ENCODE measurements at regions not wholly inside any gene's neighbourhood (a gene's known extent, or its start where the extent isn't known, plus 50 kb on each side); places are given as distances from the start of the nearest gene placed in this dataset.

- no peaks in the 10 kb centered on the region for H3K27me3 ChIP-seq (ENCODE audit: control insufficient read depth in 4 of 4, insufficient read depth in 4 of 4, low read length in 3 of 4)
- no peak overlapping the region for H3K4me3 ChIP-seq (ENCODE audit: low read depth in 1 of 3, low read length in 3 of 3)
- H3K36me3 ChIP-seq (ENCODE audit: control insufficient read depth in 4 of 4, insufficient read depth in 3 of 4, low read depth in 1 of 4, low read length in 3 of 4) = no peaks in the 10 kb centered on the region
- H3K9ac ChIP-seq (ENCODE audit: low read depth in 1 of 2, low read length in 2 of 2) = no peak overlapping the region
- H3K27ac ChIP-seq (ENCODE audit: low read depth in 1 of 2, low read length in 2 of 2) = no peak overlapping the region
- no peaks in the 10 kb centered on the region for H3K4me1 ChIP-seq (ENCODE audit: control insufficient read depth in 4 of 4, insufficient read depth in 4 of 4, low read length in 3 of 4)
- no peaks in the 10 kb centered on the region for H3K9me3 ChIP-seq (ENCODE audit: control insufficient read depth in 4 of 4, low read length in 3 of 4)
- no peak for DNase-seq (ENCODE audit: low spot score)
- no peak for TF ChIP-seq EGR1 (IDR thresholded peaks at IDR 0.05; ENCODE audit: low read depth in 2 of 2)
- TF ChIP-seq YY1 (IDR thresholded peaks at IDR 0.05) = no peak
- TF ChIP-seq JUND (IDR thresholded peaks at IDR 0.05) = no peak
- TF ChIP-seq RXRA (IDR thresholded peaks at IDR 0.05) = no peak
These were observed 1293.2 kb upstream of the GOT2 start for GRCh38 chr16:60027351-60027750.

GRCh38 chr16:60013076-60013475, 1279.0 kb upstream of the GOT2 start:
- H3K4me3 ChIP-seq (ENCODE audit: low read depth in 1 of 3, low read length in 3 of 3) = no peak overlapping the region
- H3K27me3 ChIP-seq (ENCODE audit: control insufficient read depth in 4 of 4, insufficient read depth in 4 of 4, low read length in 3 of 4) = no peaks in the 10 kb centered on the region
- TF ChIP-seq TAF1 (conservative IDR thresholded peaks at IDR 0.05) = no peak
- TF ChIP-seq ZBTB33 (IDR thresholded peaks at IDR 0.05) = no peak
- no peak for TF ChIP-seq FOXA2 (IDR thresholded peaks at IDR 0.05)
- no peak for TF ChIP-seq EGR1 (IDR thresholded peaks at IDR 0.05; ENCODE audit: low read depth in 2 of 2)
- no peak for TF ChIP-seq RAD21 (IDR thresholded peaks at IDR 0.05)
- no peak for TF ChIP-seq REST (IDR thresholded peaks at IDR 0.05)
- no peak for TF ChIP-seq RXRA (IDR thresholded peaks at IDR 0.05)
- TF ChIP-seq HNF4G (IDR thresholded peaks at IDR 0.05) = no peak
- WGBS = 78% methylated on average over 8 of the region's 8 CpGs
- H3K27ac ChIP-seq (ENCODE audit: low read depth in 1 of 2, low read length in 2 of 2) = no peak overlapping the region
- no peaks in the 10 kb centered on the region for H3K9me3 ChIP-seq (ENCODE audit: control insufficient read depth in 4 of 4, low read length in 3 of 4)
- H3K36me3 ChIP-seq (ENCODE audit: control insufficient read depth in 4 of 4, insufficient read depth in 3 of 4, low read depth in 1 of 4, low read length in 3 of 4) = no peaks in the 10 kb centered on the region
- H3K4me1 ChIP-seq (ENCODE audit: control insufficient read depth in 4 of 4, insufficient read depth in 4 of 4, low read length in 3 of 4) = no peaks in the 10 kb centered on the region
- no peak for DNase-seq (ENCODE audit: low spot score)
- no peak overlapping the region for H3K9ac ChIP-seq (ENCODE audit: low read depth in 1 of 2, low read length in 2 of 2)

GRCh38 chr16:60001523-60001922, 1267.4 kb upstream of the GOT2 start:
- WGBS = 59% methylated on average over 3 of the region's 3 CpGs
- Histone ChIP-seq H3K4me1 (ENCODE audit: control insufficient read depth in 4 of 4, insufficient read depth in 4 of 4, low read length in 3 of 4) (no peaks in the 10 kb centered on the region), H3K9ac (ENCODE audit: low read depth in 1 of 2, low read length in 2 of 2) (no peak overlapping the region), H3K4me3 (ENCODE audit: low read depth in 1 of 3, low read length in 3 of 3) (no peak overlapping the region), H3K27me3 (ENCODE audit: control insufficient read depth in 4 of 4, insufficient read depth in 4 of 4, low read length in 3 of 4) (no peaks in the 10 kb centered on the region), H3K9me3 (ENCODE audit: control insufficient read depth in 4 of 4, low read length in 3 of 4) (peaks cover 0 to 2% (median 0%) of the 10 kb centered on the region in 4 donors), H3K36me3 (ENCODE audit: control insufficient read depth in 4 of 4, insufficient read depth in 3 of 4, low read depth in 1 of 4, low read length in 3 of 4) (no peaks in the 10 kb centered on the region), H3K27ac (ENCODE audit: low read depth in 1 of 2, low read length in 2 of 2) (no peak overlapping the region)
- TF ChIP-seq RXRA (IDR thresholded peaks at IDR 0.05) (no peak), ZBTB33 (IDR thresholded peaks at IDR 0.05) (no peak), HNF4A (conservative IDR thresholded peaks at IDR 0.05) (no peak), YY1 (IDR thresholded peaks at IDR 0.05) (no peak), GABPA (IDR thresholded peaks at IDR 0.05 in 1 of 2, conservative IDR thresholded peaks at IDR 0.05 in 1 of 2) (no peak), NR2F2 (IDR thresholded peaks at IDR 0.05) (no peak), ATF3 (IDR thresholded peaks at IDR 0.05) (no peak), RAD21 (IDR thresholded peaks at IDR 0.05) (no peak), TAF1 (conservative IDR thresholded peaks at IDR 0.05) (no peak), REST (IDR thresholded peaks at IDR 0.05) (no peak), FOXA1 (IDR thresholded peaks at IDR 0.05) (no peak), EGR1 (IDR thresholded peaks at IDR 0.05; ENCODE audit: low read depth in 2 of 2) (no peak), JUND (IDR thresholded peaks at IDR 0.05) (no peak), MAX (IDR thresholded peaks at IDR 0.05) (no peak)
- no peak for DNase-seq (ENCODE audit: low spot score)

Measured in liver (tissue), 7 donors.